HPDE6-E6E7 (cell line): ENCODE measurements at regions not wholly inside any gene's neighbourhood (a gene's known extent, or its start where the extent isn't known, plus 50 kb on each side); places are given as distances from the start of the nearest gene placed in this dataset.
"Not testable (repeated sequence)": the region's sequence is repeated elsewhere in the genome, so short reads cannot be mapped to it uniquely, and the experiment has no call there.

Experiments used
- DNase-seq: peaks from one replicate; pipeline ENCODE4 v3.0.0; 2011; ENCODE audit warnings: missing footprints; ENCODE audit errors: extremely low spot score

DNA sequence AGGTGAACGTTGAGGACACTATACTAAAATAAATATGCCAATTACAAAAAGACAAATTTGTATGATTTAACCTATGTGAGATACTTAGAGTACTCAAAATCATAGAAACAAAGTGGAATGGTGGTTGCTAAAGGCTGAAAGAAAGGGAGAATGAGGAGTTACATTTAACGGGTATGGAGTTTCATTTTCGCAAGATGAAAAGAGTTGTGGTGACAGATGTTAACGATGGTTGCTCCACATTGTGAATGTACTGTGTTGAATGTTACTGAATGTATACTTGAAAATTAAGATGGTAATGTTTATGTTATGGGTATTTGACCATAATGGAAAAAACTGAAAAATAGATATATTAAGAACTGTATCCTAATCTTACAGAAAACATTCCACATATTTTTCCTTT is 51.3 kb upstream of the MOCS2 start:
- DNase-seq = no peak

DNA sequence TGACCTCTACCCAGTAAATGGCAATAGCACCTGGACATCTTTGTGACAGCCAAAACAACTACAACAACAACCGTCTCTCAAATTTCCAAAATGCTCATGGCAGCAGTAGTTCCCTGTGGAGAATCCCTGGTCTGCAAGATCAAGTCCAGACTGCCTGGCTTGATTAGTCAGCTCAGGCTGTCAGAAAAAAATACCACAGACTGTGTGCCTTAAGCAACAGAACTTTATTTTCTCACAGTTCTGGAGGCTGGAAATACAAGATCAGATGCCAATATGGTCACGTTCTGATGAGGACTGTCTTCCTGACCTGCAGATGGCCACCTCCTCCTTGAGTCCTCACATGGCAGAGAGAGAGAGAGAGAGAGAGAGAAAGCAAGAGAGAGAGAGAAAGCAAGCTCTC is 52.3 kb upstream of the MOCS2 start:
- no peak for DNase-seq

DNA sequence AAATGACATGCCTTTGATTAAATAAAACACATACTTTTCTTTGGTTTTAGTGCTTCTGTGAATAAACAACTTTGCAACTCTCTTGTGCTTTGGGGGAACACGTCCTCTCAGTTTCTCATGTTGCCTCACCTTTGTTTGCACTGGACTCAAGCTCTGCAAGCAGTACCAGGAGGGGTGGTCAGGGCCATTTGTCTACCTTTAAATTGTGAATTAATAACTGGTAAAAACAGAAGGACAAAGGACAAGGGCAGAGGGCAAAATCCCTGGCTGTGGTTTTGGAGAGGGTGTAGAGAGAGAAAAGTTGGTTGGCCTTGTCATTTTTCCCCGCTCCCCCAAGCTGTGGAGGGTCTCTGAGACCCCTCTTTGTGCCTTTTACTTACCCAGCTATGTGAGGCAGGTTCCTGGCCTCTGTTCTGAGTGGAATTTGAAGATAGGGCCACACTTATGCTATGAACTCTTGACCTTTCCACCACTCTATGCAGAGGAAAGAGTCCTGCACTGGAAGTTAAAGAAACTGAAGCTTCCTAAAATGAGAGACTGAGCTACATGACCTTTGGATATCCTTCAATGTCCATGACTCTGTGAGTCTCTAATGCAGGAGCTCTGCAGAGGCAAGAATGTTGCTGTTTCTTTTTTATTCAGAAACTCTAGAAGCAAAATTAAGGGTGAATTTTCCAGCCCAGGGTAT is 55.1 kb upstream of the MOCS2 start:
- DNase-seq = no peak

DNA sequence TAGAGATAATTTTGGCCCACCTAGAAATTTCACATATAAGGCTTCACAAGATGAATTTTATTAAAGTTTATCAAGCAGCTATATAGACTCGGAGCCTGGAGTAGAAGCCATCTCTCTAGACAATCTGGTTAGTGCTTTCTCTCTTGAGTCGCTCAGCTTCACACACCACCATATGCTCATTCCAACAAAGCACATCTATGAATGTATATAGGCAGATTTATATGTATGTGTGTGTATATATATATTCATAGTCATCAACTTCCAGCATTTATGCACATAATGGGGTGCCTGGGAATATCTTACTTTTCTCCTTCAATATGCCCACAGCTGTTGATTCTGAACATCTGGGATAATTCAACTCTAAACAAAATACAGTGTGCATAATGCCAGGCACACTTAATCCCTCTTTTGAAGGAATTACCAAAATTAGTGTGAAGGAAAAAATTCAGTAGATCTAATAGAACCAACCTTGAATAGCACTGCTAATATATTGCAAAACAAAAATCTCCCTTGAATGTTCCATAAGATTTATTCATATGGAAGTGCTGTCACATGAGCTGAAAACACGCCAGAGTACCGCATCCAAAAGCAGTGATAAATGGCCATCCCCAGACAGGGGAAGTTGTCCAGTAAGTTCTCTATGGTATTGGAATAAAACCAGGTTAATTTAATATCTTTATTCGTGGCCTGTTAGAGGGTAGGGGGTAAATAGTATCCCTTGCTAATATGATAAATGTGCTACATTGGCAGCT is 56.0 kb upstream of the MOCS2 start:
- no peak for DNase-seq

DNA sequence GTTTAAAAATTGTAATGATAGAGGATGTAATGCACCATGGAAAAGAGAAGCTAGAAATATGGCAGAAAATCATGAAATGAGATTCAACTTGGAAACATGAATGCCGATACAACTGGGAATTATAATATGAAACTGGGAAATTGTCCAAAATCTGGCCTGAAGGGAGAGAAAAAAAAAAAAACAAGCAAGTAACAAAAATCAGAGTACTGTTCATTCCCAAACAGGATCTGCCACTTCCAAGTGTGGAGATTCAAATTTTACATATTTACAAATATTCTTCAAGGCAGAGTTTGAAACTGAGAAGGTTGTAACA is 56.6 kb upstream of the MOCS2 start:
- no peak for DNase-seq

DNA sequence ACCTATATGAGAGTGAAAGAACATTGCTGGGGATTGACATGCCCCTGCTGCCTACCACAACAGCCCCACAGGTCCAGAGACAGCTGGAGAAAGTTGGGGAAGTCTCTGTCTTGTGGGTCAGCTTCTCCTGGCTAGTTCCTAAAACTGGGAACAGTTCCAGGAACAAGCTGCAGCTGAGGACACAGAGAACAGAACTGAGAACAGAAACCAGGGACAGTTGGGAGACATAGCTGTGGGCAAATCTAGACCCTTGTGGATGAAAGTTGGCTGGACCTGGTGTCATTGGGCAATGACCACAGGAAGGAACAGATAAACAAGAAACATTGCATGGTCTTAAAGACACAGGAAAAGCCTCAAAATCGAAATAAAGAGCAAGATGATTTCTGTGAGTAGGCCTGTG is 58.3 kb upstream of the MOCS2 start:
- DNase-seq = no peak

DNA sequence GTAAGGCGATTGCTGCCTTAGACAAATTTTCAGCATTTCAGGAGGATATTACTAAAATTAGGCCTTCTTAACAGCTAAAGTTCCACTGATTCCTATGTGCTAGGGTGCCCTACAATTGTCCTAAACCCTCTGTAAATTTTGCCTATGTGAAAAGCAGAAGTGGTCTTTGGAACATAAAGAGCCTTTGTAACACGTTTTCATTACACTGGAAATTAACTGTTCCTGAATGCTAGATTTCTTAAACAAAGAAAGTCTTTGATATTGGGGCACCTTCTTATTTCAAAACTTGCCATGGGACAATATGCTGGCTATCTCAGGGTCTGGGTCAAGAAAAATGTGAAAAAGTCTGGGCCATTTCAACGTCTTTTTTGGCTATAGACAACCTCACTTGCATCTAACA is 60.4 kb upstream of the MOCS2 start:
- no peak for DNase-seq

DNA sequence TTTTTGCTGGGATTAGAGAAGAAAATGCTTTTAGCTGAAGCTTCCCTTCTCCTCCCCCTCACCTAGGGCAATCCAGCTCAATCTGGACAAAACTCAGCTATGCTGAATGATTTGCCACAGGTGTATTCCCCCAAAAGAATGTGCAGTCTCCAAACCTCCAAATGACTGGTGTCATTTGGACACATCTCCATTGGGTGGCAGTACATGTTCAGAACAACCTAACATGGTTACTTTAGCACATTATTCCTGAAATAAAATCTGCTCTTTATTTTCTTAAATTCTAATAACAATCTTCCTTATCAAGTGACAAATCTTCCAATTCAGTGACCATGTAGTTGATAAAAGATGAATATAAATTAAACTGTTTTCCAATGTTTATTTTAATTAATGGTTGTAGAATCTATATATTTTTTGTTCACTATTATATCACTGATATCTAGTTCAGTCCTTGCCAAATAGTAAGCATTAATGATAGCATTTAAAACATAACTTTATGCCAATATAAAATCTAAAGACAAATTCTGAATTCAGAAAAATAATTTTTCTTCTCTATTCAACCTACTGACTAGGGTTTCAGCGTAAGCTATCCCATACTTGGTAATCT is 61.3 kb upstream of the MOCS2 start:
- DNase-seq = peak; percentile 33

DNA sequence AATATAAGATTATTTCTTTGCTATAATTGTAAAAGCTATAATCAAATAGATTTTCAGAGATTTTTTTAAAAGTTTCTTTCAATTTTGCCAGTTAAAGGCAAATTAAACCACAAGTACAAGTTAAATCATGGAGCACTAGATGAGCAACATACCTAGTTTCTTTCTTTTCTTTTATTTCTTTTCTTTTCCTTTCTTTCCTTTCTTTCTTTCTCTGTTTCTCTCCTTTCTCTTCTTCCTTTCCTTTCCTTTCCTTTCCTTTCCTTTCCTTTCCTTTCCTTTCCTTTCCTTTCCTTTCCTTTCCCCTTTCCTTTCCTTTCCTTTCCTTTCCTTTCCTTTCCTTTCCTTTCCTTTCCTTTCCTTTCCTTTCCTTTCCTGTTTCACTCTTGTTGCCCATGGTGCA is 62.5 kb upstream of the MOCS2 start:
- DNase-seq = not testable (repeated sequence)

DNA sequence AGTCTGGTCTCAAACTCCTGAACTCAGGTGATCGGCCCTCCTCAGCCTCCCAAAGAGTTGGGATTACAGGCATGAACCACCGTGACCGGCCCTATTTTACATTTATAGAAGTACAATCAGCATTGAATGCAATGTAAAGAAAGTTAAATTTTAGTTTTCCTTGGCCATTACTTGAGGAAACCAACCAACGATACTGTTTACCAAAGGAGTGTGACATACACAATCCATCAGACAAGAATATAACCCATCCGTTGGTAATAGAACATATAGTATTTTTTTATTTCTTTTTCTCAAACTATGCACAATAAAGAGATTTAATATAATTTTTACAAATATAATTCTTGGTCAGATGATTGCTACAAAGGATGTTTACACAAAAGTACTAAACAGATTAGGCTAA is 63.1 kb upstream of the MOCS2 start:
- no peak for DNase-seq

DNA sequence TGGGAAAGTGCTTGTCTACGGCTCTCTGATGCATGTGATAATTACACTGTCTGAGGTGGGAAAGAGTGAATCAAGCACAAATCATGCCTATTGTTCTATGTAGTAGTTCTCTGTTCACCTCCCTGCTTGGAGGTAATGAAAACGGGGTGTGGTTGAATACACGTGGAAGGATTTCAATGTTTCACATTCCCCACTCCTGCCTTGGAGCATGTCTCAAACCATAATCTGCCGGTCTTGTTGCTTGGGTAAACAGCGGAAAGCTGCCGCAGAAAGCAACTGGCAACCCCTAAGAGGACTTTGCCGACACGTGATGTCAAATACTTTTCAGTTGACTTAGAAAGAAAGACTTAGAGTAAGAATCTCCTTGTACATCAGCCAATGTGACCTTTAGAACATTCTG is 63.5 kb upstream of the MOCS2 start:
- peak; percentile 40 for DNase-seq

DNA sequence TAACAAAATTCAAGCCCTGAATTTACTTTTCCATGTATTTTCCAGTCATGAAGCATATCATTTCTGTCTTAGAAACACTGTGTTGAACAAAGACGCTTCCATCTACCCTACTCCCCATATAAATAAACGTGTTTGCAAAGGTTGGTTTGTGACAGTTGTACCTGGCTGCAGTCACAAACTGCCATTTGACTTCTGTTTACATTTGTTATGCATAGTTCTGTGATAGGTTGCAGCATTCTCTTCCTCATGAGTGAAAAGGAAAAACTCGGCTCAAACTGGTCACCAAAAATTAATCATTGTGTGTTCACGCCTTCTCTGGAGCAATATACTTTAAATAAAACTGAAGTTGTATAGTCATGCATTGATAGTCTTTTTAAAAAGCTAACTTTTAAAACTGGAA is 69.3 kb upstream of the MOCS2 start:
- DNase-seq = no peak

DNA sequence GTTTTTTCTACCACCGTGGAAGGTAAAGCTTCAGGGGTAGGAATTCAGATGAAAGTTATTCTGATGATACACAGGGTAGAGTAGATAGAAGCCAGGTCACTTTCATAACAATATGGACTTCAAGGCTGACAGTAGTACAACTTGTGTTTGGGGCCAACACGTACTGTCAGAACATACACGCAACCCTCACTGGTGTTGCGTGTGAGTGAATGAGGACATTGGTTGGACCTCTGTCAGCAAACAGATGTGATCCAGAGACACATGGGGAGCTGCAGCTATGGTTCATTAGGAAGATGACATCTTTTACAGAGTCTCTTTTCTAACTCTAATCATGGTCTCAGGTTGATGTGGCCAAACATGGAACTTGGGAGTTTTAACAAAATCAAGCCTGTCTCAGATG is 70.1 kb upstream of the MOCS2 start:
- no peak for DNase-seq

DNA sequence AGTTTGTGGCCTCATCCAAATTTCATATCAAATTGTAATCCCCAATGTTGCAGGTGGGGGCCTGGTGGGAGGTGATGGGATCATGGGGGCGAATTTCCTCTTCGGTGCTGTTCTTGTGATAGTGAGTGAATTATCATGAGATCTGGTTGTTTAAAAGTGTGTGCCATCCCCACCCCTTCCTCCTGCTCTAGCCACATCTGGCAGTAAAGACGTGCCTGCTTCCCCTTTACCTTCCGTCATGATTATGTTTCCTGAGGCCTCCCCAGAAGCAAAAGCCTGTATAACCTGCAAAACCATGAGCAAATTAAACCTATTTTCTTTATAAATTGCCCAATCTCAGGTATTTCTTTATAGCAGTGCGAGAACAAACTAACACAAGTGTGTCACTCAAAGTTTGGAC is 71.0 kb upstream of the MOCS2 start:
- DNase-seq = no peak

DNA sequence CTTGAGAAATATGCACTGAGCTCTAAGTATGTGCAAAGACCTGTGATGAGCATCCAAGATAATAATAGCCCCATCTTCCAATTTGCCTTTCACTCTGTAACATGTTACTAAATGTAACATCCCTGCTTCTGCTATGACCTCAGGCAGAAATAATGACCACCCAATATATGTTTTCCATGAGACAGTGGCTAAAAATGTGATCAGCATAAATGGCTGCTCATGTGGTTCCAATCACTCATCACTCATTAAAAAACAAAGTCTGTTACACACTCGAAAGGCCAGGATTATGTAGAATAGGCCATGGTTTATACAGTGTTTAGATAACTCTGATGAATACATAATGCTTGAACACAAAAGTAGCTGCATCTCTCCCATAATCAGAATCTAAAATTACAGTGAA is 71.4 kb upstream of the MOCS2 start:
- DNase-seq = no peak

DNA sequence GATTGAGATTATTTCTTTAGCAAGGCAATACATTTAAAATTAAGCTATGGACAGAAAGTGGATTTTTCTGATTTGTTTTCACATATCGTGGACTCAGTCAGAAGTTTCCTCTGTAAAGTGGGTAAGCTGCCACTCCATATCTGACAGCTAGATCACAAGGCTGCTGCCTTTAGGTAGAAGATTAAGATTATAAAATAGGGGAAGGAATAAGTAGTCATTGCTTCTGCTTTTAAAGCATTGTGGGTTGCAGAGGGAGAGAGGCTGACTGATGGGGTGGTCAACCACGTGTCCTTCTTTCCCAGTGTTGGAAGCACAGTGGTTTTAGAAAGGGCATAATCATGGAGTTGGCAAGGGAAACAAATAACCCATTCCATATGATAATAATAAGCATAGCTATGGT is 74.3 kb upstream of the MOCS2 start:
- no peak for DNase-seq

DNA sequence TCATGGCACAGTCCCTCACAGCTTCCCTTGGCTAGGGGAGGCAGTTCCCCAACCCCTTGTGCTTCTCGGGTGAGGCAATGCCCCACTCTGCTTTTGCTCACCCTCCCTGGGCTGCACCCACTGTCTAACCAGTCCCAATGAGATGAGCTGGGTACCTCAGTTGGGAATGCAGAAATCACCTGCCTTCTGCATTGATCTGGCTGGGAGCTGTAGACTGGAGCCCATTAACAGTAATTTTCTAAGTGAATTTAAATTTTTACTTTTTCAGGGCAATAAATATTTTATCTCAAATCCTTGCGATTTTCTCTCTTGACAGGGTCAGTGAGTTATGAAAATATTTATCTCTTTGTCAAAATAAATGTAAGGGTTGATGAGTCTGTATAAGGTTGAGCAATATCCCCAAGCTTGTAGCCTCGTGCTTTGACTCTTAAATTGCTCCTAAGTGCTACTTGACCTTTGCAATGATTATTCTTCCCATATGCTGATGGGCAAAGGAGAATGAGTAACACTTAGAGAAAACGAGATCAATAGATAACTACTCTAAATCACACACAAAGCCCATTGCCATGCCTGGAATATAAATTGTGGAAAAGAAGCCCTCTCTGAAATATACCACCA is 82.1 kb upstream of the MOCS2 start:
- no peak for DNase-seq

DNA sequence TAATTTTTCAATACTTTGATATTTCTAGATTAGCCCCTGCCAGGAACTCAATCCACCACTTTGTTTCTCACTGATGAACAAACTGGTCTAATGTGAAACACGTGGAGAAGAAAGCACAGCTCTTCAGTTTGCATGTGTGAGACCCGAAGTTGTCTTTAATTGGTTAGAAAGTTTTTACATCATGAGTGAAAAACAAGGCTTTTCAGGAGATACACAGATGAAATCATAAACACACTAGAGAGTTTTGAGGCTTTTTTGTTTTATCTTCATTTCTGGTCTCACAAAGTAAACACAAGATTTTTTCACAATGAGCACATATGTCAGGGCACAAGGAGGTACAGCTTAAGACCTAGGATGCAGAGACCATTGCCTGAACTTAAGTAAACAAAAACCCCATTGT is 84.5 kb upstream of the MOCS2 start:
- DNase-seq = no peak

DNA sequence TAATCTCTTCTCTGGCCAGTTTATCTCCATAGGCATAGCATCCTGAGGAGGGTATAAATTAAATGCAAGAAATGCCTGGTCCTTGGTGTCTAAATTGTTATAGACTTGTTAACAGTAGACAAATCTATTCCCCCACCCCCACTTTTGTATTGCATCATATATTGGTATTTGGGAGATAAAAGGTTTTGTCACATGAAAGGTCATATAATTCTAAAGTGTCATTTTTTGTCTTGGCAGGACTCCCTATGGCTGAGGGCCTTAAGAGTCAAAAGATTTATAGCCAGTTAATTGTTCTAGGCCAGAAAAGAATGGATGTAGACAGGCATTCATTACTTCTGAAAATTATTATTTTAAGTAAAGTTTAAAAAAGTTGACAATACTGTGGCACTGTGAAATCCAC is 90.3 kb upstream of the MOCS2 start:
- DNase-seq = no peak

DNA sequence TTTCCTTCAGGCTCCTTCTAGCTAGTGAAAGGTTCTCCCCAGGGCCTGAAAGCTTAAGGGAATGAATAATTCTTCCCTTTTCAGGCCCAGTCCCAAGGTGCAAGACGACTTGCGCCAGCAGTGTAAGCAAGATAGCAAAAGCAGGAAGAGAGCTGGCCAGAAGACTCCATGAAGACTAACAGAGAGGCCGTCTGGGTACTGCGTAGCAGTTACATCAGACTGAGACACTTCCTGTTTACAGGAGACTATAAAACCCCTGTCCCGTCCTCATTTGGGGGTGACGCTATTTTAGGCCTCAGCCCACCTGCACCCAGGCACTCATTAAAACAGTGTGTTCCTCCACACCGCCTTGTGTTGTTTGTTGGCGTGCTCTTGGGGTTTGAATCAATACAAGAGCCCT is 90.7 kb upstream of the MOCS2 start:
- no peak for DNase-seq

DNA sequence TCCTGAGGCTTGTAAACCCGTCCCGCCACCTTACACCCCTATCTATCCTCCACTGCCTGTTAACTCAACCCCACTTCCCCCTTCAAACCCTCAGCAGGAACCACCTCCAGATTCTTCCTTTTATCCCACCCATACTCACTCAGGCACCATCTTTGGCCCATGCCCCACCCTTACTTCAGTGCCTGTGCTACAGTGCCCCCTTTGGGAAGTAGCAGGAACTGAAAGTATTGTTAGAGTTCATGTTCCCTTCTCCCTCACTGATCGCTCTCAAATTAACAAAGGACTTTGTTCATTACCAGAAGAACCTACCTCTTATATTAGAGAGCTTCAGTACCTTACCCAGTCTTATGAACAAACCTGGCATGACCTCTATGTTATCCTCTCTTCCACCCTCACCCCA is 92.2 kb upstream of the MOCS2 start:
- DNase-seq = no peak

DNA sequence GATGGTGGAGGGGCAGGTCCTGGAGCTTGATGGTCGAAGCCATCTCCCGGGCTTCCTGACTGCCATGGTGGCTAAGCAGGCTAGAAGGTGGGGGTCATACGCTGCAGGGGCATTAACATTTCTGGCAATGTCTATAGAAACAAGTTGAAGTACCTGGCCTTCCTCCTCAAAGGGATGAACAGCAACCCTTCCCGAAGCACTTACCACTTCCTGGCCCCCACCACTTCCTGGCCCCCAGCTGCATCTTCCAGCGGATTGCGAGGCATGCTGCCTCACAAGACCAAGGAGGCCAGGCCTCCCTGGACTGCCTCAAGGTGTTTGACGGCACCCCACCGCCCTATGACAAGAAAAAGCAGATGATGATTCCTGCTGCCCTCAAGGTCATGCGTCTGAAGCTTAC is 97.0 kb upstream of the MOCS2 start:
- no peak for DNase-seq

DNA sequence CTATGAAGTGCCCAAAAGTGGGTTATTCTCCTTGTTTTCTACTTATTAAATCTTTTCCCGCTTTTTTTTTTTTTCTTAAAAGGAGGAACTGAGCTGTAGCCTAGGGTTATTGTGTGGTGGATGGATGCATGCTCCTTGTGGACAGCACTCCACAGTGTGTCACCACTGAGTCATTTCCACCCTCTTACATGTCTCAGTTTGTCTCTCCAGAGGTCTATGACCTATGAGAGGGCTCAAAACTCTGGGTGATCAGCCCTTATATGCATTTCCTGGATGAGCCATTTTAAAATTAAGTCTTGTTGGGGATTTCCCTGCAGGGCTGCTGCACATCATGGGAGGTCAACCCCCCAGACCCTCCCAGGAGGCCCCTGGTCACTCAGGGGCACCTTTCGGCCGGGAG is 102.2 kb upstream of the MOCS2 start:
- DNase-seq = peak; percentile 35
